LoVo (cell line): ENCODE measurements at regions not wholly inside any gene's neighbourhood (a gene's known extent, or its start where the extent isn't known, plus 50 kb on each side); places are given as distances from the start of the nearest gene placed in this dataset.
"Not testable (repeated sequence)": the region's sequence is repeated elsewhere in the genome, so short reads cannot be mapped to it uniquely, and the experiment has no call there.

Experiments used
- DNase-seq: peaks from one replicate; pipeline ENCODE4 v3.0.0-alpha.2; 2016; ENCODE audit warnings: low spot score

DNA sequence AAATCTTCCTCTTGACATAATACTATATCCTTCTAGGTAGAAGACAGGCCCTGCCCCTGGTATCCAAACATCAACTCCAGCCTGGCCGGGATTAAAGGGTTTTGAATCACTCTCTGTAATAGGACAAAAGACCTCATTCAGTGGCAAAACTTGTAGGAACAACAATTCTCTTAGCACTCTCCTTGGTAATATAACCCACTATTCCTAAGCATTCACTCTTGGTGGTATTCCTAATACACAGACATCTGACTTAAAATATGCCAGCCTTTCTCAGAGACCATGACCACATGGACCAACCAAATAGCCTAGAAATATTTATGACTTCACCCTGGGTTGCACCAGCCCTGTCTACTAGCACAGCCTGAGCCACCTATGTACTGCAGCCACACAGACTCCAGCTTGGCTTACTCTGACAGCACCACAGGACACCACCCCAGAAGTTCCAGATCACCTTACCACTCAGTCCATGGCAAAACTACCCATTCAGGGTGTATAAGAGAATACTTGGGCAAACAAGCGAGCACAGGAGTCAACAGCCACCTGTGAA, 244.9 kb upstream of the NEBL start:
- no peak for DNase-seq

DNA sequence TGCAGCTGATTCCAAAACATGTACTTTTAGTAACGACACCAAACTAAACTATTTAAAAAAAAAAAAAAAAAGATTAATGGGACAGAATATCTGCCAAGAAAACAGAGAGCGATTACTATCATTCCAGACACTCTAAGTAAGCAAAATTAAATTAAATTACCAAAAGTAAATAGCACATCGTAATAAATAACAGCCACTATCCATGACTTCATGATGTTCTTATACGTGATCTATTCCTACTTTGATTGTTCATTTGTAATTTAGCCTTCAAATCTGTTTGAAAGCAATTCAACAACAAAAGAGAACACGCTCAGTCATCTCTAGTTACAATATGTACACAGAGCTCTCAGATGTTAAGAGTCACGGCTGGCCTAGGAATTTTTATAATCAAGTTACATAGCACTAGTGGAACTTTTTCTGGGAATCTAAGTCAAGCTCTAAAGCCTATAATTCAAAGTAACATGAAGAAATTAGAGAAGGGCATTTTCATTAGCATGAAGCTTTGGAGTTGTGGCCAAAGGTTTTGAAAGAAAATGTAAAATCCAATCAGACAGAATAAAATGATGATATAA, 241.7 kb upstream of the NEBL start:
- no peak for DNase-seq

DNA sequence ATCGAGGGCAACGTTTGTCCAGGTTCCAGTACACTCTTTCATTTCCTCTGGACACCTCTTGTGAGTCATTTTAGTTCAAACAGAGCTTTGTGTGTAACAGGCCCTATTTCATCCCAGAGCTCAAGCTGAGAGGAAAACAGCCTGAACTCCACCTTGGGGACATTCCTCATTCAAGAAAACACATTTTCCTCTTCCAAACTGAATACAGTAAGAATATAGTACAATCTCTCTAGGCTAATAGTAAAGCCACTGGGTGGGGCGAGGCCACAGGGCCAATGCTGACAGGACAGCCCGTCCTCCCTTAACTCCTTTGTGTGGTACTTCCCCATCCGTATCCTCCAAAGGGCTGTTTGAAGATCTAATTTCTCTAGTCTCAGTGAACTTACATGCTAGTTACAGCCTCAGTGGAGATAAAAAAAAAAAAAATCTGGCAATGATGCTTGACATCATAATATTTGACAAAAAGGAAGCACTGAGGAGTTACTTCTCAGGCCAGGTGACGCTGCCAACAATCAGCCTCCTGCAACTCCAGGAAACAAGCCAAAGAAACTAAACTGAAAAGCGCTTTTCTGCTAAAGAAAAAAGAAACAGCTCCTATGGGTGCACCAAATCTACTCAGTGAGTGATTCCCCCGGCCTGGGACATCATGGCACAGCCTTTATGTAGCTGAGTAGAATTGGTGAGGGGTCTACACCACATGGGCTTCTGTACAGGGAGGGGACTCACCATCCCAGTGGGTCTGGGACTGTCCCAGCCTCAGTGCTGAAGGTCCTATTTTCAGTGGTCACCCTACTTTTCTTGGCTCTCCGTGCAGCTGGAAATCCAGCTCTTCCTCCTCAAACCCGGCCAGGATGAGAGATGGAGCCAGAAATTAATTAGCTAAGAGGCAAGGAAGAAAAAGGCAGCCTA, 238.2 kb upstream of the NEBL start:
- DNase-seq = peak; percentile 8

DNA sequence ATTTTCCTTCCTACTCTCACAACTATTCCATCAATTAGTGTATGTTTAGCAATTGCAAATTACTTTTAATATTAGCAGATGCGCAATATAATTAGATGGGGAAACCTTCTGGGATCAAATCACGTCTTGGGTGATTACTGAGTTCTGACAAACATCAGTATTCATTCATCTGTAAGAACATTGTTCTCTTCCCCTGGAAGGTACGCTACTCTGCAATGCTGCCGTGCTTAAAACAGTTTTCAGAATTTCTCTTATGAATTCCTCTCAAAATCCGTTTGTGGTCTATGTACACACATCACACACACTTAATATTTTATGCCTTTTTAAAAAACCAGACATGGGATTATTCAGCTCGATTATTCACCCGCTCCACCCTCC, 237.5 kb upstream of the NEBL start:
- no peak for DNase-seq

DNA sequence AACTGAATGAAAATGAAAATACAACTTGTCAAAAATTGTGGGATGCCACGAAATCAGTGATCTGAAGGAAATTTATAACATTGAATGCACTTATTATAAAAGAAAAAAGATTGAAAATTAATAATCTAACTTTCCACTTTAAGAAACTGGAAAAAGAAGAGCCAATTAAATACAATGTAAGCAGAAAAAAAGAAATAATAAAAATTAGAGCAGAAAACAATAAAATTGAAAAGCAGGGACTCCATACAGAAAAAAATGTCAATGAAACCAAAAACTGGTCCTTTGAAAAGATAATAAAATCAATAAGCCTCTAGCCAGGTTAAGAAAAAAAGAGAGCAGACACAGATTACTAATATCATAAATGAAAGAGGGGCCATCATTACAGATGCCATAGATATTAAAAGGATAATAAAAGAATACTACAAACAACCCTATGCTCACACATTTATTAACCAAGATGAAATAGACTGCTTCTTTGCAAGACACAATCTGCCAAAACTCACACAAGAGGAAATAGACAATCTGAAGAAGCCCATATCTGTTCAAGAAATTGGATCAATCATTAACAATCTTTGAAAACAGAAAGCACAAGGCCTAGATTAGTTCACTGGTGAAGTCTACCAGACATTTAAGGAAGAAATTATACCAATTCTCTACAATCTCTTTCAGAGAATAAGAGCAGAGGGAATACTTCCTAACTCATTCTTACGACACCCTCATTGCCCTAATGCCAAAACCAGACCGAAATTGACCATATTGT, 233.8 kb upstream of the NEBL start:
- no peak for DNase-seq

DNA sequence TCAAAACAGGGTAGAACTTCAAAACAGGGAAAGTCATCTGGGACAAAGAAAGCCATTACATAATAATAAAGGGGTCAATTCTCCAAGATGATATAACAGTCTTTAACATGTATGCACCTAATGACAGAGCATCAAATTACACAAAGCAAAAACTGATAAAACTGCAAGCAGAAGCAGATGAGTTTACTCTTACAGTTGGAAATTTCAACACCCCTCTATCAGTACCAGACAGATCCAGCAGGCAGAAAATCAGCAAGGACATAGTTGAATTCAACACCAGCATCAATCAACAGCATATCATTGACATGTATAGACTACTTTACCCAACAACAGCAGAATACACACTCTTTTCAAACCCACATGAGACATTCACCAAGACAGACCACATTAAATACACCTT, 233.0 kb upstream of the NEBL start:
- DNase-seq = no peak

DNA sequence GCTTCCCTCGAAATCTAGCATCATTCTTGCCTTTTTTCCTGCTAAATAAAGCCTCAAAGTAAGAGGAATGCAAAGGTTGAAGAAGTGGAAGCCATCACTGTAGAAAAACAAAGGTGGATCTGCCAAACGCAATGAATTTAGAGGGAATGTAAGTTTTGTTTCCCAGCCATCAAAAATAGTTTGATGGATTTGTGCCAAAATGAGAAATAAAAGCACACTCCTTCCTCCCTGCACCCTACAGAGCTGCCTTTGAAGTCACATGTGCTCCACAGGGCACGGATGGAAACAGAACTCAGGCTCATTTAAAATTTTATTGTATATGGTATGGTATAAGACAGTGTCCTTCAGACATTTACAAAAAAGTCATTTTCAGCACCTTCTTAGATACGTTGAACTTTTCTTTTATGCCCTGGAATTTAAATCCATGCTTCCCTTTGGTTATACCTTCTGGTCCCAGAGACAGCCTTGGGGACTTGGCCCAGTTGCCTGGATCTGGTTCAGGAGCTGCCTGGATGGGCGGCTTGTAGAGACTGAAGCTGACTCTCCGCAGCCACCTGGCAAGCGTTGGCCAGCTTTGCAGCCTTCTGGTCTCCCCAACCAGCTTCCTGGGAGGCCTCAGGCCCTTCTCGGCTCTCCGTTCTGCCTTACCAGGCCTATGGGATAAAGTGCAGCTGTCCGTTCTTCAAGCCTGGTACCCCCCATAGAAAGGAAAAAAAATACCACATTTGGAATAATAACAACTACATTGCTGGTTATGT, 228.5 kb upstream of the NEBL start:
- DNase-seq = no peak

DNA sequence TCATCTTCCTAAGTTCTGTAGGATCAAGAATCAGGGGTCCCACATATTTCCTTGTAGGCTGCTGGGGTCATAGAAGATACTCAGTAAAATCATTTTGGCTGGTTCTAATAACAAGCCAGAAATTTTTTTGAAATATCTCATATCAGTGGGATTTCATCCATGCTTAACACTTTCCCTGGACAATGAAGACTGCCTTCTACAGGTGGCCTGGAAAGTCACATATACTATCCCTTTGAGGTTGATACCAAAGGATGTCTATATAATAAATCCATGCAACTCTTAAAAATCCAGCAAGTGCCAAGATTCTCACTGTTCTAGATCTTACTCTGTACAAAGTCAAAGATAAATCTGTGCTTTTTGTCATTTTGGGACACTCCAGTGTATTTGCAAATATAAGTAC, 225.8 kb upstream of the NEBL start:
- DNase-seq = no peak

DNA sequence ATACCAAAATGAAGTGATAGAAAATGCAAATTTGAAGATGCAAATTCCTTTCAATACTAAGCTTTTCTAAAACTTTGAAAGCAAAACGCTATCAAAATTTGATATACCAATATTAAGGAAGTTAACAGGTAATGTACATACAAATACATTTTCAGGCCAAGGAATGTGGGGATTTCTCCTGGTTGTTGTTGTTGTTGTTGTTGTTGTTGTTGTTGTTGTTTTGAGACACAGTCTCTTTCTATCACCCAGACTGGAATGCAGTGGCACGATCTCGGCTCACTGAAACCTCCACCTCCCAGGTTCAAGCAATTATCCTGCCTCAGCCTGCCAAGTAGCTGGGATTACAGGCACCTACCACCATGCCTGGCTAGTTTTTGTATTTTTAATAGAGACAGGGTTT, 224.7 kb upstream of the NEBL start:
- not testable (repeated sequence) for DNase-seq

DNA sequence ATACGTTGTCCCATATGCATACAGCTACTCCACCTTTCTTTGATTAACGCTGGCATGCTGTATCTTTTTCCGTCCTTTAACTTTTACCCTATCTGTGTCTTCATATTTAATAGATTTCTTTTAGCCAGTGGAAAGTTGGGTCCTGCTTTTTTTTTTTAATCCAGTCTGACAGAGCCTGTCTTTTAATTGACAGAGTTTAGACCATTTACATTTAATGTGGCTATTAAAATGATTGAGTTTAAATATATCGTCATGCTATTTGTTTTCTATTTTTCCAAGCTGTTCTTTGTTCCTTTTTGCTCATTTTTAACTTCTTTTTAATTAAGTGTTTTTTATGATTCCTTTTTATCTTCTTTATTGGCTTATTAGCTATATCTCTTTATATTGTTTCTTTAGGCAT, 217.6 kb upstream of the NEBL start:
- no peak for DNase-seq

DNA sequence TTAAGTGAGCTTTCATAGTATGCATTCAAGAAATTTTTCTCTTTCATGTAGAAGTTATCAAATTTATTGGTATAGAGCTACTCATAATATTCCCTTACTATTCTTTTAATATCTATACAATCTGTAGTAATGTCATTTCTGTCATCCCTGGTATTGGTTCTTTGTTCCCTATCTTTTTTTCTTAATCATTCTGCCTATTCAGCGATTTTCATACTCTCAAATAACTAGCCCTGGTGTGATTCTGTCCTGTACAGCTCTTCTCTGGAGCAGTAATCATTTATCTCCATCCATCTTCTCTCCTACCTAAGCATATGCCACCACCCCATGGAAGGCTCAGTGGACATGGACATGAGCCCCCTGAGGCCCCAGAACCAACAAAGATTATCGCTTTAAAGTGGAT, 213.2 kb upstream of the NEBL start:
- no peak for DNase-seq

DNA sequence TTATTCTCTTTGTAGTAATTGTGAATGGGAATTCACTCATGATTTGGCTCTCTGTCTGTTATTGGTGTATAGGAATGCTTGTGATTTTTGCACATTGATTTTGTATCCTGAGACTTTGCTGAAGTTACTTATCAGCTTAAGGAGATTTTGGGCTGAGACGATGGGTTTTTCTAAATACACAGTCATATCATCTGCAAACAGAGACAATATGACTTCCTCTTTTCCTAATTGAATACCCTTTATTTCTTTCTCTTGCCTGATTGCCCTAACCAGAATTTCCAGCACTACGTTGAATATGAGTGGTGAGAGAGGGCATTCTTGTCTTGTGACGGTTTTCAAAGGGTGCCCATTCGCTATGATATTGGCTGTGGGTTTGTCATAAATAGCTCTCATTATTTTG, 209.8 kb upstream of the NEBL start:
- not testable (repeated sequence) for DNase-seq

DNA sequence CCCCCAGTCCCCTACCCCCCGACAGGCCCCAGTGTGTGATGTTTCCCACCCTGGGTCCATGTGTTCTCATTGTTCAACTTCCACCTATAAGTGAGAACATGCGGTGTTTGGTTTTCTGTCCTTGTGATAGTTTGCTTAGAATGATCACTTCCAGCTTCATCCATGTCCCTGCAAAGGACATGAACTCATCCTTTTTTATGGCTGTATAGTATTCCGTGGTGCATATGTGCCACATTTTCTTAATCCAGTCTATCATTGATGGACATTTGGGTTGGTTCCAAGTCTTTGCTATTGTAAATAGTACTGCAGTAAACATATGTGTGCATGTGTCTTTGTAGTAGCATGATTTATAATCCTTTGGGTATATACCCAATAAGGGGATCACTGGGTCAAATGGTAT, 208.2 kb upstream of the NEBL start:
- DNase-seq = not testable (repeated sequence)

DNA sequence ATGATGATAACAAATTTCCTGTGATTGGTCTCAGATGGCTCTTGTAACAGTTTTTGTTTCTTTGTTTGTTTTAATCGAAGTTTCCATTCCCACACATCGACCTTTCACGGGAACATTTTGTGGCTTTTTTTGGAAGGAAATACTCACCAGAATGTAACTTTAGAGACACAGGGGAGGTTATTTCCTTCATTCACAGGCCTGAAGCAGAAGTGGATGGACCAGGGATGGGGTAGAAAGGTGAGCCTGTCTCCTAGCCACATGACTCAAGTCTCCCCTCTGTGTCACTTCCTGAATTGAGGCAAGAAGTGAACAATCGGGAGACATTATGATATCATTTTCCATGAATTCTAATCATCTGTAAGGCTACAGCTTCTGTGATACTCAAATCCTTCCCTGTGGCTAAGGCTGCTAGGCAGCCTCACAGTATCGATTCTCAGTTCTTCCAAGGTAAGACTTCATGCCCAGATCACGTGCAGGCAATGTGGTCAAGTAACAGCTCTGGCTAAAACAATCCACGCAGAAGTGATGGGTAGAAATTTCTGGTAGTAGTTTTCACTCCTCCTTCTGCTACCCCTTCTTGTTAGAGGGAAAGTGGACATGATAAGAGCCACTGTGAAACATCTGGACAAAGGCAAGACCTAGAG, 203.9 kb upstream of the NEBL start:
- DNase-seq = no peak

DNA sequence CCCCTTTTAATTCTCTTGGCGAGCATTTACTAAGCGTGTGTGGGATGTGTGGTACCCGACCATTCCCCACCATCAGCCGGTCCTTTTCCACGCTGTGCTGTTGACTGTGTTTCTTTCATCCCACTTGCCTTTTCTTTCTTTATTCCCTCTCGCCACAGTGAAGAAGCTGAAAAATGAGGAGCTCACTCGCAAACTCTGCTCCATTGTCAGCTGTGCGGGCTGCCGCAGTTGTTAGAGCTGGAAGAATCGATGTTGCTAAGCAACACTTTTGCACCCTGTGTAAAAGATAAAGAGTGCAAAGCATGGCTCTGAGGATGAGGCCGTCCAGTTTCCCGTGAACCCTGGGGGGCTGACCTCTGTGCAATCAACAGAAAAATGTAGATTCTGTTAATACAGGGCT, 203.1 kb upstream of the NEBL start:
- no peak for DNase-seq

DNA sequence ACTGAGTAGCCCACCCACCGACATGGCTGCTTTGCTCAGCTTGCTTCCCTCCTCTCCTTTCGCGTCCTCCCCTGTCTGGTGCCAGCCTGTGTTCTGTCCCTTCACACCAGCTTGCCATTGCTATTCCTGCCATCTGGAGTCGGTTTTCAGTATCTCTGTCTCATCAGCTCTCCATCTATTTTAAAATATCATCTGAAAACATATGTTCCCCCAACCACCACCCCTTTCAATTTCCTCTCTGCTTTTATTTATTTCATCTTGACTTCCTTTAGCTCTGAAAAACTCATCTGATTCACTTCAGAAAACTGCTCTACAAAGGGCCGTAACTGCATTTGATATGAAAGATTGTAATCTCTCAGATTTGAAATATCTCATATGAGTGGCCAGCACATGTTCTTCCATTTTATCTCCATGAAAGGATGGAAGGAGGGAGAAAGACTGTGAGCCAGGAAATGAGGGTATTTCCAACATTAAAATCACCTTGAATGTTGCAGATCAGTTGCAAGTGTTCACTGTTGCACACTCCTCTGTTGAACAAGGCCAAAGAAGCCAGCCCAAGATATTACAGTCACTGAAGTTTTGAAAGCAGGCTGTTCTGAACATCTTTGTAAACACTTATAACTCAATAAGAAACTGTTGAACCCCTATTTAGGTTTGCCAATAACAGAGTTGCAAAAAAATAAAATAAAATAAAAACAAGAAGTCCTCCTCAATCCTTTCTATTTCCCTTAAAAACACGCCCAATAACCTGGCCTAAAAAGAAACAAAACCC, 202.4 kb upstream of the NEBL start:
- DNase-seq = no peak

DNA sequence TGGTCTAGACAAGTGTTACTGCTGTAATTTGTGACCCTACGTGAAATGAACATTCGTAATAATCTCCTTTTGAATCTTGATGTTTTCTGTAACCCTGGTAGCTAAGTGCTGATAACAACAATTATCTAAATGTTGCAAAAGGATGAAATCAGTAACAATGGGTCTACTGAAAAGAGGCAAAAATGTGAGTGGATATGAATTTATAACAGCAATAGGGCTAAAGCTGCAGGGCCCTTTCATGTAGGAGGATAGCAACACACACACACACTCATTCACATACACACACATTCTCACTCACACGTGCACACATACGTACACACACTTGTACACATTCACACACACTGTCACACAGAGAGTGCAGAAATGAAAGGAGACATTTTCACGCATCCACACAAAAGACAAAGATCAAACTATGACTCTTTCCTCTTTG, 200.8 kb upstream of the NEBL start:
- no peak for DNase-seq

DNA sequence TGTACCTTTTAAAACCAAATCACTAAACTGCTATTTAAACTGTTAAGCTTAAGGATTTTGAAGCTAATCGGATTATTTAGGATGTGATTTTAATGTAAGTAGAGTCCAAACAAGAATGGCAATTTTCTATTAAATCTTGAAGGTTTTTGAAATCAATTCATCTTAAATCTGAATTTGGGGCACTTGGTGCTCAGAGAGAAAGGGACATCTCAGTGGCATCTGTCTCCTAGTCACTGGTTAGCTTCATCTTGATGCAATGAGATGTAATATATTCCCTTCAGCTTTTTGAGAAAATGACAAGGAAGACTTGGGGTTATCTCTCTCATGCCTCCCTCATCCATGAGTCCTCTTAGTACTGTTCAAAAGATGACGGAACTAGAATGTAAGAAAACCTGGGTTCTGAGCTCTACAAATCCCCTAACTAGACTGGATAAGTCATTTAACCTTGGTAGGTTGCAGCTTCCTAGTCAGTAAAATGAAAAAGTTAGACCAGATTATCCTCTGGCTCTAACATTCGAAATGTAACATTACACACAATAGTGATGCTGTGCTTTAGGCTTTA, 198.5 kb upstream of the NEBL start:
- DNase-seq = no peak

DNA sequence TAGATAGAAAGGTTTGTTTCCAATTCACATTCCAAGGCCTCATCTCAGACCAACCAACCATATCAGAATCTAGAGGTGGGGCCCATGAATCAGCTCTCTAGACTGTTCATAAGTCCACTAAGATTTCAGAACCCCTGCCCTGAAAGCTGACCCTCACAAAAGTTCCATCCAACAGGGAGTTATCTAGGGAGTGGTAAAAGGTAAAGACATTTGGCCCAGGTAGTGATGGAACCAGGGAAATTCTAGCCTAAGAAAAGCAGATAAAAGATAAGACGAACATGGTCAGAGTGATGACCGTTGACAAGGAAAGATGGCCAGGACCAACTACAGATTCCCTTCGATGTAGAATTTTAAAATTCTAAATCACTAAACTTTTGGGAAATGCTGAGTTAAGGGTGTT, 198.0 kb upstream of the NEBL start:
- no peak for DNase-seq
